Neuronal stem cell (in vitro differentiated cells): ENCODE measurements at regions not wholly inside any gene's neighbourhood (a gene's known extent, or its start where the extent isn't known, plus 50 kb on each side); places are given as distances from the start of the nearest gene placed in this dataset.

ENCODE experiments used
- DNase-seq: peaks from one replicate; pipeline ENCODE4 v3.0.0-alpha.2; 2013; ENCODE audit warnings: low spot score
- H2AFZ ChIP-seq: one replicate; pipeline ENCODE4 v1.6.1; 2013; ENCODE audit warnings: mild to moderate bottlenecking, low read length, inconsistent platforms
- H2AK5ac ChIP-seq: 2 replicates; pipeline ENCODE4 v1.6.1; 2013; ENCODE audit warnings: low read depth, mild to moderate bottlenecking, inconsistent platforms, low read length, moderate library complexity, mixed read lengths
- H2BK120ac ChIP-seq: 2 replicates; pipeline ENCODE4 v1.6.1; 2013; ENCODE audit warnings: low read depth, mild to moderate bottlenecking, inconsistent platforms, low read length, moderate library complexity, mixed read lengths
- H2BK12ac ChIP-seq: one replicate; pipeline ENCODE4 v1.6.1; 2013; ENCODE audit warnings: low read length, inconsistent platforms
- H2BK15ac ChIP-seq: 2 replicates; pipeline ENCODE4 v1.6.1; 2013; ENCODE audit warnings: mild to moderate bottlenecking, low read length, inconsistent platforms, mixed read lengths
- H2BK5ac ChIP-seq: one replicate; pipeline ENCODE4 v1.6.1; 2013; ENCODE audit warnings: inconsistent platforms, mild to moderate bottlenecking, low read length, moderate library complexity
- H3K14ac ChIP-seq: one replicate; pipeline ENCODE4 v1.6.1; 2013; ENCODE audit warnings: low read length, inconsistent platforms
- H3K18ac ChIP-seq: 2 replicates; pipeline ENCODE4 v1.6.1; 2013; ENCODE audit warnings: low read length, inconsistent platforms
- H3K23ac ChIP-seq: 2 replicates; pipeline ENCODE4 v1.6.1; 2013; ENCODE audit warnings: low read depth, mild to moderate bottlenecking, mixed read lengths, low read length, inconsistent platforms; ENCODE audit not compliant: poor library complexity
- H3K27ac ChIP-seq: replicated peaks from 3 replicates; pipeline ENCODE4 v1.5.1; 2013; ENCODE audit warnings: low read length, inconsistent platforms
- H3K27me3 ChIP-seq, 3 experiments: 2 replicates each; pipeline ENCODE4 v1.6.1; 2013; ENCODE audit warnings: low read length in 3 of 3, mild to moderate bottlenecking in 2 of 3, inconsistent platforms in 1 of 3, low read depth in 1 of 3, mixed read lengths in 1 of 3, moderate library complexity in 1 of 3; ENCODE audit not compliant: control insufficient read depth in 3 of 3, insufficient read depth in 3 of 3
- H3K36me3 ChIP-seq, 2 donors: replicated peaks in 1 of 2; 2 replicates each; pipeline ENCODE4 v1.6.1; 2013; ENCODE audit warnings: low read length in 2 of 2; ENCODE audit not compliant: control insufficient read depth in 2 of 2, insufficient read depth in 2 of 2
- H3K4ac ChIP-seq: 2 replicates; pipeline ENCODE4 v1.6.1; 2013; ENCODE audit warnings: inconsistent platforms, mild to moderate bottlenecking, low read length, moderate library complexity
- H3K4me1 ChIP-seq, 2 donors: 1 replicate in 1 of 2; 2 replicates in 1 of 2; pipeline ENCODE4 v1.6.1; 2013; ENCODE audit warnings: low read length in 2 of 2, low read depth in 1 of 2; ENCODE audit not compliant: control insufficient read depth in 2 of 2, insufficient read depth in 1 of 2
- H3K4me2 ChIP-seq: one replicate; pipeline ENCODE4 v1.6.1; 2013; ENCODE audit warnings: mild to moderate bottlenecking, low read length, inconsistent platforms; ENCODE audit not compliant: insufficient read depth, poor library complexity, severe bottlenecking
- H3K4me3 ChIP-seq, 2 donors: 2 replicates each; pipeline ENCODE4 v1.5.1; 2013; ENCODE audit warnings: low read length in 2 of 2, mild to moderate bottlenecking in 2 of 2, inconsistent platforms in 1 of 2, moderate library complexity in 1 of 2
- H3K79me1 ChIP-seq: one replicate; pipeline ENCODE4 v1.6.1; 2013; ENCODE audit warnings: low read depth, mild to moderate bottlenecking, inconsistent platforms, low read length, moderate library complexity
- H3K9ac ChIP-seq: one replicate; pipeline ENCODE4 v1.6.1; 2013; ENCODE audit warnings: mild to moderate bottlenecking, low read depth, low read length, inconsistent platforms; ENCODE audit not compliant: poor library complexity
- H3K9me3 ChIP-seq, 2 donors: replicated peaks in 1 of 2; 2 replicates each; pipeline versions ENCODE3 to v1.6.1; 2013; ENCODE audit warnings: low read length in 2 of 2, mild to moderate bottlenecking in 2 of 2, inconsistent platforms in 1 of 2, low read depth in 1 of 2, mixed read lengths in 1 of 2, moderate library complexity in 1 of 2; ENCODE audit not compliant: control insufficient read depth in 2 of 2, insufficient read depth in 1 of 2
- H4K8ac ChIP-seq: one replicate; pipeline ENCODE4 v1.6.1; 2013; ENCODE audit warnings: low read depth, mild to moderate bottlenecking, inconsistent platforms, low read length, moderate library complexity
- H4K91ac ChIP-seq: one replicate; pipeline ENCODE4 v1.6.1; 2013; ENCODE audit warnings: low read length, low read depth, mild to moderate bottlenecking, inconsistent platforms; ENCODE audit not compliant: poor library complexity
- WGBS, 2 donors: extraction: QIAGEN DNeasy Blood & Tissue Kit; methylation state at CpG; one replicate each; pipeline ENCODE4 v1.1.7; 2013; ENCODE audit warnings: missing lambda C conversion rate in 2 of 2, mixed read lengths in 1 of 2; ENCODE audit not compliant: insufficient read length in 2 of 2, insufficient replicate concordance in 1 of 2; ENCODE audit errors: extremely low coverage in 2 of 2; 5-methylcytosine and 5-hydroxymethylcytosine counted together

DNA sequence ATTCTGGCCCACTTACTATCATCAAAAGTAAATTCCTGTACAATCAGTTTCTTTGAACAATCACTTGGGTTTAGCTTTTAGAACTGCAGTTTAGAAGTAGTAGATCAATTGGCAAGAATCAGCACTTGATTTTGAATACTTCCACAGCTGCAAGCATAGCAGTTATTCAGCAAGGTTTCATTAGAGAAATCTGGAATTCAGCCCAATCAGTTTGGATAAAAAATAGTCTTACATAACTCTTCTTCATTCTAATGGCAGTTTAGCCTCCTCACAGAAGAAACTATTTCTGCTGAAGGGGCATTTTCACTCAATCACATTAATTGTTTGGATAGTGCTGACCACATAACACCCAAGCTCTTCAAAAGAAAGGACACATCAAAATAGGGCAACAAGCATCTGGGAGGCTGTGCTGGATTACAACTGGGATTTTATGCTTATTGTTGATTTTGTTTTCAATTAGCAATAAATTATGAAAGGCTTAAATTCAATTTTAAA lies 336.2 kb upstream of the PDE4D start:
- Histone ChIP-seq H3K4me1 (no peaks in the 10 kb centered on the region), H3K9me3 (peaks cover 0 to 1% of the 10 kb centered on the region in 2 donors), H3K4me2 (no peak overlapping the region), H2BK120ac (no peak overlapping the region), H3K79me1 (no peaks in the 10 kb centered on the region), H2BK12ac (no peak overlapping the region), H3K27me3 (no peaks in the 10 kb centered on the region), H2BK15ac (no peak overlapping the region), H2BK5ac (no peak overlapping the region), H2AFZ (no peak overlapping the region), H3K9ac (no peak overlapping the region), H4K91ac (no peak overlapping the region), H4K8ac (no peak overlapping the region), H3K4me3 (no peak overlapping the region), H2AK5ac (no peak overlapping the region), H3K18ac (no peak overlapping the region), H3K36me3 (no peaks in the 10 kb centered on the region), H3K23ac (no peak overlapping the region), H3K4ac (no peak overlapping the region), H3K14ac (no peak overlapping the region), H3K27ac (no peak overlapping the region)
- DNase-seq: no peak

DNA sequence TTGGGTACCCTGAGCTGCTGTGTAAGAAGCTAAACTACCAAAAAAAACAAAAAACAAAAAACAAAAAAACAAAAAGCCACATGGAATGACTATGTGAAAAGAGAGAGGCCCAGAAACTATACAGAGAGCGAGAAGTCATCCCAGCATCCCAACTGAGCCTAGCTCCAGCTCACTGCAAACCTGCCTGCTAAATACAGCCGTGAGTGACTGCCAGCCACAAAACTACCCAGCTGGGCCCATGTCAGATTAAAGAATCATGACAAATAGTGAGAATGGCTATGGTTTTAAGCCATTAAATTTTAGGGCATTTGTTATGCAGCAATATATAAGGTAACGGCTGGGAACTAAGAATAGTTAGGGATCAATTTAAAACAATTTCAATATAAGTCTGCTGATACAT lies 335.1 kb upstream of the PDE4D start:
- Histone ChIP-seq H3K79me1 (no peaks in the 10 kb centered on the region), H3K36me3 (no peaks in the 10 kb centered on the region), H3K4me1 (no peaks in the 10 kb centered on the region), H4K8ac (no peak overlapping the region), H2BK120ac (no peak overlapping the region), H3K9ac (no peak overlapping the region), H3K18ac (no peak overlapping the region), H2AFZ (no peak overlapping the region), H3K9me3 (peaks cover 0 to 1% of the 10 kb centered on the region in 2 donors), H2BK12ac (no peak overlapping the region), H3K27ac (no peak overlapping the region), H3K4ac (no peak overlapping the region), H3K4me2 (no peak overlapping the region), H2BK15ac (no peak overlapping the region), H4K91ac (no peak overlapping the region), H3K27me3 (no peaks in the 10 kb centered on the region), H2AK5ac (no peak overlapping the region), H3K14ac (no peak overlapping the region), H3K23ac (no peak overlapping the region), H2BK5ac (no peak overlapping the region), H3K4me3 (no peak overlapping the region)
- DNase-seq: no peak
- WGBS, 2 donors: no CpG with 5 or more reads among the region's 3 CpGs

DNA sequence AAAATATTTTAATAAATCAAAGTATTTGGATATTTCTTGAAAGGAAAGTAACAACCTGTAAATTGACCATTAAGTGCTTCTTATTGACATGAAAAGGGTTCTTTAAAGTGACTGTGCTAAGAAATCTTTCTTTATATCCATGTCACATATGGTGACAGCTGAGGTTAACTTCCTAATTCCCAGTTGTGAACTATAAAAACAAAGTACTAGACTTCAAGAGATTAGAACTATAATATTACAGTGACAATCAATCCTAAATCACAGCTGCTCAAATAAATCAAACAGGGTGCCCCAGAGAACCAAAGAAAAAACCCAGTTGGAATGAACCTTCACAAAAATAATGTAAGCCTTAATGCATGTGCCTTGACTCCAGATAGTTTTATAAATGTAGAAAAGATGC lies 332.6 kb upstream of the PDE4D start:
- Histone ChIP-seq H3K14ac (no peak overlapping the region), H3K27me3 (no peaks in the 10 kb centered on the region), H3K79me1 (no peaks in the 10 kb centered on the region), H2BK15ac (no peak overlapping the region), H2AK5ac (no peak overlapping the region), H4K8ac (no peak overlapping the region), H3K4ac (no peak overlapping the region), H3K4me3 (no peak overlapping the region), H2BK5ac (no peak overlapping the region), H2BK12ac (no peak overlapping the region), H3K18ac (no peak overlapping the region), H3K36me3 (no peaks in the 10 kb centered on the region), H3K27ac (no peak overlapping the region), H3K4me2 (no peak overlapping the region), H2AFZ (no peak overlapping the region), H2BK120ac (no peak overlapping the region), H3K9ac (no peak overlapping the region), H3K4me1 (no peaks in the 10 kb centered on the region), H3K23ac (no peak overlapping the region), H3K9me3 (peaks cover 0 to 1% of the 10 kb centered on the region in 2 donors), H4K91ac (no peak overlapping the region)
- no peak for DNase-seq

DNA sequence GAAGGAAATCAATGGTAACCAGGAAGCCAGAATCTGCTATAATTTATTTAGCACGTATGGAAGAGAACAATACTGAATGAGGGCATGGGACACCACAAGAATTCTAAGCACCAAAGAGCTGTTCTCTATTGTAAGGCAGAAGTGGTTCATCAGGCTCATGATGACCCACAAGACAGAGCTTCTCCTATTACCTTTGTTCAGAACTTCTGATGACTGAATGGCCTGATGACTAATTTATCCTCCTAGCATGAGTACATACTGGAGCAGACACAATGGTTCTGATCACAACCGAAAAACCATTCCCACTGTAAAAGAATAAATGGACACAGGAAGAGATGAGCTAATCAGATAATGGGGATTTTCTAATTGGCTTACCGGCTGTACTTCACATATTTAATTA lies 329.8 kb upstream of the PDE4D start:
- Histone ChIP-seq H3K4me1 (no peaks in the 10 kb centered on the region), H4K8ac (no peak overlapping the region), H3K4me3 (no peak overlapping the region), H2BK5ac (no peak overlapping the region), H4K91ac (no peak overlapping the region), H2AFZ (no peak overlapping the region), H3K4ac (no peak overlapping the region), H3K9ac (no peak overlapping the region), H3K14ac (no peak overlapping the region), H2BK12ac (no peak overlapping the region), H3K18ac (no peak overlapping the region), H2BK120ac (no peak overlapping the region), H3K27ac (no peak overlapping the region), H3K4me2 (no peak overlapping the region), H2BK15ac (no peak overlapping the region), H3K23ac (no peak overlapping the region), H3K79me1 (no peaks in the 10 kb centered on the region), H2AK5ac (no peak overlapping the region), H3K9me3 (peaks cover 0 to 1% of the 10 kb centered on the region in 2 donors), H3K36me3 (no peaks in the 10 kb centered on the region), H3K27me3 (no peaks in the 10 kb centered on the region)
- no CpG with 5 or more reads among the region's 3 CpGs for WGBS, 2 donors
- DNase-seq: no peak
